Psoas muscle (tissue), 7 donors: ENCODE measurements at regions not wholly inside any gene's neighbourhood (a gene's known extent, or its start where the extent isn't known, plus 50 kb on each side); places are given as distances from the start of the nearest gene placed in this dataset.

Source experiments
- ATAC-seq, 4 donors: fragments of 200-7000 bp; cut with Tn5 transposase; one replicate each; pipeline ENCODE4 v1.9.1; 2020; ENCODE audit warnings: moderate library complexity in 3 of 4, mild to moderate bottlenecking in 2 of 4
- DNase-seq, 2 donors: peaks; one replicate each; pipeline ENCODE4 v3.0.0-alpha.2; 2020
- H3K27ac ChIP-seq: fragments of 200-600 bp; one replicate; pipeline ENCODE4 v1.8.0; 2022
- H3K27me3 ChIP-seq, 3 donors: fragments of 200-600 bp in 1 of 3; one replicate each; pipeline versions ENCODE4 v1.6.1 to v1.8.0; 2013 to 2022; ENCODE audit warnings: low read length in 2 of 3, mild to moderate bottlenecking in 2 of 3, moderate library complexity in 1 of 3; ENCODE audit not compliant: insufficient read depth in 3 of 3
- H3K36me3 ChIP-seq, 2 donors: fragments of 200-600 bp in 1 of 2; one replicate each; pipeline versions ENCODE4 v1.6.1 to v1.8.0; 2013 to 2022; ENCODE audit warnings: low read depth in 1 of 2, mild to moderate bottlenecking in 1 of 2, moderate library complexity in 1 of 2; ENCODE audit not compliant: insufficient read depth in 1 of 2
- H3K4me1 ChIP-seq: fragments of 200-600 bp; one replicate; pipeline ENCODE4 v1.8.0; 2022
- H3K4me3 ChIP-seq: fragments of 200-600 bp; one replicate; pipeline ENCODE4 v1.8.0; 2022; ENCODE audit warnings: mild to moderate bottlenecking
- H3K9me3 ChIP-seq: fragments of 200-600 bp; one replicate; pipeline ENCODE4 v1.8.0; 2022
- CTCF ChIP-seq: fragments of 200-600 bp; IDR thresholded peaks from one replicate; pipeline ENCODE4 v1.8.0; 2022; ENCODE audit warnings: antibody characterized with exemption
- WGBS, 3 donors: extraction: QIAGEN DNeasy Blood & Tissue Kit; methylation state at CpG; one replicate each; pipeline versions ENCODE4 v1.1.6 to v1.1.7; 2013; 5-methylcytosine and 5-hydroxymethylcytosine counted together
- intact Hi-C, 2 donors: fragments of 100-400 bp; cut with DNase I; formaldehyde crosslinking; loops; one replicate each; pipeline versions ENCODE4 v1.11.0 to v1.14.2; 2022
- donor health status: healthy with polysubstance abuse.
- donor health status: DM: no; HTN: no; CAD: no; lungs with moderate emphysema.
- donor health status: Bipolar disorder and iron deficiency.
- donor health status: healthy.
- donor health status: DM: yes; HTN: yes; CAD: no.
- donor health status: DM: no; HTN: no; CAD: no.
- donor health status: DM: yes; HTN: yes; CAD: no.

- intact Hi-C loops: no loop called here
- no peaks in the 10 kb centered on the region for H3K36me3 ChIP-seq
- no peak for DNase-seq
Measured at GRCh38 chr14:26930576-26930975, 332.7 kb upstream of the NOVA1 start.

GRCh38 chr14:26932606-26933005 lies 334.8 kb upstream of the NOVA1 start:
- H3K36me3 ChIP-seq: no peaks in the 10 kb centered on the region
- H3K4me1 ChIP-seq: no peaks in the 10 kb centered on the region
- TF ChIP-seq CTCF: no peak
- no peaks in the 10 kb centered on the region for H3K27me3 ChIP-seq
- DNase-seq (no peak), ATAC-seq (no peak)
- no peak overlapping the region for H3K4me3 ChIP-seq
- WGBS, 3 donors: 81 to 85% (median 85%) methylated on average over 4 of the region's 4 CpGs
- H3K27ac ChIP-seq: no peak overlapping the region
- intact Hi-C loops: no loop called here
- H3K9me3 ChIP-seq: no peaks in the 10 kb centered on the region

More at GRCh38 chr14:26930576-26930975, 332.7 kb upstream of the NOVA1 start:
- Histone ChIP-seq H3K27me3 (no peaks in the 10 kb centered on the region), H3K9me3 (no peaks in the 10 kb centered on the region), H3K27ac (no peak overlapping the region), H3K4me3 (no peak overlapping the region), H3K4me1 (no peaks in the 10 kb centered on the region)
- 26 to 33% (median 29%) methylated on average over 2 of the region's 2 CpGs for WGBS, 3 donors
- no peak for TF ChIP-seq CTCF
- no peak for ATAC-seq

- TF ChIP-seq CTCF: no peak
- Histone ChIP-seq H3K27ac (no peak overlapping the region), H3K4me1 (no peaks in the 10 kb centered on the region), H3K27me3 (no peaks in the 10 kb centered on the region), H3K4me3 (no peak overlapping the region), H3K36me3 (no peaks in the 10 kb centered on the region), H3K9me3 (no peaks in the 10 kb centered on the region)
- WGBS, 3 donors: 51 to 61% (median 52%) methylated on average over 4 of the region's 4 CpGs
- no peak for DNase-seq
- no peak for ATAC-seq
- intact Hi-C loops: no loop called here
Measured at GRCh38 chr14:26933431-26933830, 335.6 kb upstream of the NOVA1 start.

- intact Hi-C loops: no loop called here
- Histone ChIP-seq H3K36me3 (no peaks in the 10 kb centered on the region), H3K27ac (no peak overlapping the region), H3K4me1 (no peaks in the 10 kb centered on the region), H3K27me3 (no peaks in the 10 kb centered on the region), H3K9me3 (no peaks in the 10 kb centered on the region), H3K4me3 (no peak overlapping the region)
- TF ChIP-seq CTCF: no peak
- no peak for ATAC-seq
- no peak for DNase-seq
- 61 to 76% (median 68%) methylated on average over 3 of the region's 3 CpGs for WGBS, 3 donors
Measured at GRCh38 chr14:26934151-26934550, 336.3 kb upstream of the NOVA1 start.

GRCh38 chr14:26935733-26936132 lies 337.9 kb upstream of the NOVA1 start:
- DNase-seq (no peak), ATAC-seq (no peak)
- 57 to 68% (median 58%) methylated on average over 4 of the region's 4 CpGs for WGBS, 3 donors
- intact Hi-C loops: no loop called here
- H3K27me3 ChIP-seq: no peaks in the 10 kb centered on the region
- no peak overlapping the region for H3K4me3 ChIP-seq
- H3K36me3 ChIP-seq: no peaks in the 10 kb centered on the region
- no peak for TF ChIP-seq CTCF
- H3K4me1 ChIP-seq: no peaks in the 10 kb centered on the region
- no peak overlapping the region for H3K27ac ChIP-seq
- no peaks in the 10 kb centered on the region for H3K9me3 ChIP-seq
